SU-DHL-6 (cell line): ENCODE measurements at regions not wholly inside any gene's neighbourhood (a gene's known extent, or its start where the extent isn't known, plus 50 kb on each side); places are given as distances from the start of the nearest gene placed in this dataset.

Source experiments
- H2AFZ ChIP-seq: fragments of 200-600 bp; sonication (generic); 2 replicates; pipeline ENCODE4 v1.6.1; 2014; ENCODE audit warnings: low read depth, mild to moderate bottlenecking, moderate library complexity, mixed read lengths, antibody characterized with exemption, low read length; ENCODE audit not compliant: severe bottlenecking
- H3F3A ChIP-seq: fragments of 200-600 bp; shearing (Covaris generic); 2 replicates; pipeline ENCODE4 v1.6.0; 2016; ENCODE audit warnings: antibody characterized with exemption, mild to moderate bottlenecking; ENCODE audit not compliant: insufficient read depth
- H3K27ac ChIP-seq: fragments of 200-600 bp; sonication (generic); 2 replicates; pipeline ENCODE4 v1.5.1; 2016; ENCODE audit warnings: low read depth, mild to moderate bottlenecking, low read length, moderate library complexity, mixed read lengths
- H3K27me3 ChIP-seq: fragments of 200-600 bp; sonication (generic), shearing (Covaris generic); 2 replicates; pipeline ENCODE4 v1.6.0; 2014; ENCODE audit warnings: mild to moderate bottlenecking, low read length
- H3K36me3 ChIP-seq: fragments of 200-600 bp; sonication (generic); 2 replicates; pipeline ENCODE4 v1.6.1; 2014; ENCODE audit warnings: mild to moderate bottlenecking, low read length, mixed read lengths
- H3K4me2 ChIP-seq: fragments of 300-600, 200-600 bp; shearing (Covaris generic), sonication (generic); 2 replicates; pipeline ENCODE4 v1.6.0; 2014; ENCODE audit warnings: low read length, low read depth, mild to moderate bottlenecking; ENCODE audit not compliant: poor library complexity, severe bottlenecking
- H3K4me3 ChIP-seq: fragments of 200-600 bp; sonication (generic); 2 replicates; pipeline ENCODE4 v1.5.1; 2014; ENCODE audit warnings: antibody characterized with exemption, low read length, mild to moderate bottlenecking, mixed read lengths; ENCODE audit not compliant: insufficient read depth, poor library complexity, severe bottlenecking
- H3K79me2 ChIP-seq: fragments of 200-600 bp; sonication (generic); 2 replicates; pipeline ENCODE4 v1.6.1; 2014; ENCODE audit warnings: mild to moderate bottlenecking, low read length, moderate library complexity; ENCODE audit not compliant: insufficient read depth
- H3K9ac ChIP-seq: fragments of 200-600 bp; sonication (generic); 2 replicates; pipeline ENCODE4 v1.7.0; 2014; ENCODE audit warnings: mild to moderate bottlenecking, low read length
- H3K9me2 ChIP-seq: fragments of 200-600 bp; sonication (generic); replicated peaks from 2 replicates; pipeline ENCODE4 v1.6.1; 2014; ENCODE audit warnings: low read length; ENCODE audit not compliant: insufficient read depth
- H3K9me3 ChIP-seq: fragments of 200-600 bp; sonication (generic); 2 replicates; pipeline ENCODE4 v1.6.1; 2014; ENCODE audit warnings: low read length, mixed read lengths; ENCODE audit not compliant: insufficient read depth
- H4K20me1 ChIP-seq: fragments of 200-600 bp; sonication (generic); 2 replicates; pipeline ENCODE4 v1.6.1; 2014; ENCODE audit warnings: low read depth, mild to moderate bottlenecking, antibody characterized with exemption, low read length, moderate library complexity, mixed read lengths
- CTCF ChIP-seq: fragments of 200-600 bp; sonication (generic); IDR thresholded peaks from one replicate; pipeline ENCODE4 v1.5.1; 2017; ENCODE audit warnings: antibody characterized with exemption, mild to moderate bottlenecking, low read length, moderate library complexity; ENCODE audit not compliant: insufficient read depth, poor library complexity, severe bottlenecking
- EZH2phosphoT487 ChIP-seq: fragments of 200-600 bp; sonication (generic), shearing (Covaris generic); conservative IDR thresholded peaks from 2 replicates; pipeline ENCODE4 v1.6.1; 2018; ENCODE audit warnings: mild to moderate bottlenecking, antibody characterized with exemption, low read length, moderate library complexity, mixed read lengths

- Histone ChIP-seq H3K4me3 (no peak overlapping the region), H4K20me1 (no peaks in the 10 kb centered on the region), H3F3A (no peaks in the 10 kb centered on the region), H3K9me3 (no peaks in the 10 kb centered on the region), H3K9me2 (no peaks in the 10 kb centered on the region), H3K36me3 (no peaks in the 10 kb centered on the region), H2AFZ (no peak overlapping the region), H3K9ac (no peak overlapping the region), H3K27me3 (no peaks in the 10 kb centered on the region), H3K27ac (no peak overlapping the region), H3K4me2 (no peak overlapping the region), H3K79me2 (no peaks in the 10 kb centered on the region)
- TF ChIP-seq EZH2phosphoT487 = no peak
- TF ChIP-seq CTCF = no peak
Observed at GRCh38 chr6:71410681-71411080, 122.1 kb downstream of the OGFRL1 start.

- Histone ChIP-seq H3K27ac (no peak overlapping the region), H4K20me1 (no peaks in the 10 kb centered on the region), H3K4me3 (no peak overlapping the region), H3K79me2 (no peaks in the 10 kb centered on the region), H3K36me3 (no peaks in the 10 kb centered on the region), H3K27me3 (no peaks in the 10 kb centered on the region), H3F3A (no peaks in the 10 kb centered on the region), H3K9ac (no peak overlapping the region), H3K4me2 (no peak overlapping the region), H3K9me3 (no peaks in the 10 kb centered on the region), H3K9me2 (no peaks in the 10 kb centered on the region), H2AFZ (no peak overlapping the region)
- TF ChIP-seq EZH2phosphoT487 = no peak
- no peak for TF ChIP-seq CTCF
Observed at GRCh38 chr6:71411882-71412281, 123.3 kb downstream of the OGFRL1 start.

DNA sequence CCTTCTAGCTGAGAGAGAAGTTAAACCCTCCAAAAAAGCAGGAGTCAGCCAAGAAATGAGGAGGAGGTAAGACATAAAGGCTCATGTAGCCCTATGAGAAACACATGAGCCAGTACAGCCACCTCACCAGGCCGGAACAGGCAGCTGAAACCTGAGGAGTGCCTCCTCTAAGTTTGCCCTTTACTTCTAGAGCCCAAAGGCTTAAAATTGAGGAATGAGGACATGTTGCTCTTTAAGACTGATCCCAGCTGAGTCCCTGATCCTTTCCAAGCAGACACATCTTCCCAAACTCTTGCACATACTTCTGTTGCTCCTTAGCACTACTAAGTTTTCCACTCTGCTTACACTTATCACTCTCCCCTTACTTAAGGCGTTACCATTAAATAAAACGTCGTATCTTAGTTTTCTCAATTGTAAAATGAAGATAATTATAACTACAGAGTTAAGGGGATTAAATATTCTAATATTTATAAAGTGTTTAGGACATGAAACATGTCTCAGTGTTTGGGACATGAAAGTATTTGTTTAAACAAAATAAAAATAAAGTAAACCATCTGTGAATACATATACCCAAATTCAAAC, 124.0 kb downstream of the OGFRL1 start:
- H3K9me3 ChIP-seq = no peaks in the 10 kb centered on the region
- no peaks in the 10 kb centered on the region for H3K9me2 ChIP-seq
- H3K9ac ChIP-seq = no peak overlapping the region
- no peaks in the 10 kb centered on the region for H3K79me2 ChIP-seq
- no peaks in the 10 kb centered on the region for H4K20me1 ChIP-seq
- H3K36me3 ChIP-seq = no peaks in the 10 kb centered on the region
- no peak overlapping the region for H3K4me2 ChIP-seq
- H3K27me3 ChIP-seq = no peaks in the 10 kb centered on the region
- TF ChIP-seq EZH2phosphoT487 (no peak), CTCF (no peak)
- H3K4me3 ChIP-seq = no peak overlapping the region
- H3F3A ChIP-seq = no peaks in the 10 kb centered on the region
- H3K27ac ChIP-seq = no peak overlapping the region
- no peak overlapping the region for H2AFZ ChIP-seq
